Activated CD4-positive, alpha-beta T cell treated with anti-CD3 and anti-CD28 coated beads, Interleukin-2, amount 50 U/mL, for 16 hours (primary cell): ENCODE measurements at regions not wholly inside any gene's neighbourhood (a gene's known extent, or its start where the extent isn't known, plus 50 kb on each side); places are given as distances from the start of the nearest gene placed in this dataset.
A peak's percentile ranks its signal among the peaks of the same experiment; 100 is the strongest.

Experiments used
- DNase-seq: peaks from one replicate; pipeline ENCODE4 v3.0.0-alpha.2; 2020

- no peak for DNase-seq
Observed at GRCh38 chr1:83113652-83114051, 885.3 kb downstream of the TTLL7 start.

- DNase-seq: no peak
Observed at GRCh38 chr1:83112248-83112885, 886.6 kb downstream of the TTLL7 start.

GRCh38 chr1:83110156-83110555 lies 888.8 kb downstream of the TTLL7 start:
- DNase-seq: peak; percentile 1

GRCh38 chr1:83109692-83110091 lies 889.2 kb downstream of the TTLL7 start:
- peak; percentile 21 for DNase-seq

- DNase-seq: no peak
Observed at GRCh38 chr1:83104558-83104957, 894.4 kb downstream of the TTLL7 start.

- DNase-seq: no peak
Observed at GRCh38 chr1:83103341-83103740, 895.6 kb downstream of the TTLL7 start.

GRCh38 chr1:83102630-83103071 lies 896.3 kb downstream of the TTLL7 start:
- DNase-seq: no peak

- DNase-seq: no peak
Observed at GRCh38 chr1:83101406-83101805, 897.5 kb downstream of the TTLL7 start.

- DNase-seq: no peak
Observed at GRCh38 chr1:83100133-83100532, 898.8 kb downstream of the TTLL7 start.

GRCh38 chr1:83098791-83099190 lies 900.1 kb downstream of the TTLL7 start:
- DNase-seq: no peak

- no peak for DNase-seq
Observed at GRCh38 chr1:83098131-83098530, 900.8 kb downstream of the TTLL7 start.

- peak; percentile 1 for DNase-seq
Observed at GRCh38 chr1:83097715-83098114, 901.2 kb downstream of the TTLL7 start.

GRCh38 chr1:83095570-83095969 lies 903.4 kb downstream of the TTLL7 start:
- no peak for DNase-seq

GRCh38 chr1:83090195-83090594 lies 908.7 kb downstream of the TTLL7 start:
- no peak for DNase-seq

GRCh38 chr1:83087851-83088250 lies 911.1 kb downstream of the TTLL7 start:
- no peak for DNase-seq

GRCh38 chr1:83086986-83087512 lies 911.9 kb downstream of the TTLL7 start:
- no peak for DNase-seq

GRCh38 chr1:83086346-83086745 lies 912.6 kb downstream of the TTLL7 start:
- no peak for DNase-seq

- DNase-seq: no peak
Observed at GRCh38 chr1:83083589-83084224, 915.2 kb downstream of the TTLL7 start.

GRCh38 chr1:83077411-83077810 lies 921.5 kb downstream of the TTLL7 start:
- no peak for DNase-seq

- DNase-seq: no peak
Observed at GRCh38 chr1:83075107-83075506, 923.8 kb downstream of the TTLL7 start.

GRCh38 chr1:83067954-83068353 lies 931.0 kb downstream of the TTLL7 start:
- DNase-seq: no peak

- DNase-seq: no peak
Observed at GRCh38 chr1:83065952-83066727, 932.8 kb downstream of the TTLL7 start.

GRCh38 chr1:83064589-83065242 lies 934.2 kb downstream of the TTLL7 start:
- DNase-seq: no peak
